GM23338 (cell line): ENCODE measurements at regions not wholly inside any gene's neighbourhood (a gene's known extent, or its start where the extent isn't known, plus 50 kb on each side); places are given as distances from the start of the nearest gene placed in this dataset.

Experiments
- ATAC-seq: fragments of 200-7000 bp; cut with Tn5 transposase; 3 replicates; pipeline ENCODE4 v1.9.1; 2020
- DNase-seq: peaks from one replicate; pipeline ENCODE4 v3.0.0-alpha.2; 2015; ENCODE audit warnings: low spot score
- H2AFZ ChIP-seq: fragments of 200-600 bp; sonication (generic); 2 replicates; pipeline ENCODE4 v1.8.0; 2016; ENCODE audit warnings: antibody characterized with exemption, mild to moderate bottlenecking, moderate library complexity
- H3F3A ChIP-seq: fragments of 200-600 bp; sonication (generic); replicated peaks from 2 replicates; pipeline ENCODE4 v1.8.0; 2017; ENCODE audit warnings: antibody characterized with exemption, mixed run types, low read depth
- H3K27ac ChIP-seq: fragments of 200-600 bp; sonication (generic); 2 replicates; pipeline ENCODE4 v1.6.1; 2016; ENCODE audit warnings: low read depth
- H3K27me3 ChIP-seq: fragments of 200-600 bp; sonication (generic); 2 replicates; pipeline ENCODE4 v1.8.0; 2016; ENCODE audit warnings: mild to moderate bottlenecking, mixed run types, moderate library complexity; ENCODE audit not compliant: insufficient read depth
- H3K36me3 ChIP-seq: fragments of 200-600 bp; sonication (generic); 2 replicates; pipeline ENCODE4 v1.8.0; 2016; ENCODE audit warnings: mild to moderate bottlenecking; ENCODE audit not compliant: insufficient read depth
- H3K4me1 ChIP-seq: fragments of 200-600 bp; sonication (generic); 2 replicates; pipeline ENCODE4 v1.8.0; 2016; ENCODE audit warnings: mild to moderate bottlenecking, moderate library complexity; ENCODE audit not compliant: insufficient read depth
- H3K4me2 ChIP-seq: fragments of 200-600 bp; sonication (generic); 2 replicates; pipeline ENCODE4 v1.7.1; 2017; ENCODE audit warnings: mixed run types
- H3K4me3 ChIP-seq: fragments of 200-600 bp; sonication (generic); 2 replicates; pipeline ENCODE4 v1.6.1; 2016; ENCODE audit warnings: mixed run types
- H3K79me2 ChIP-seq: fragments of 200-600 bp; sonication (generic); replicated peaks from 2 replicates; pipeline ENCODE4 v1.8.0; 2017; ENCODE audit warnings: mild to moderate bottlenecking; ENCODE audit not compliant: insufficient read depth
- H3K9me2 ChIP-seq: fragments of 200-600 bp; sonication (generic); 2 replicates; pipeline ENCODE4 v1.8.0; 2017; ENCODE audit not compliant: insufficient read depth
- H4K20me1 ChIP-seq: fragments of 200-600 bp; sonication (generic); replicated peaks from 2 replicates; pipeline ENCODE4 v1.8.0; 2017; ENCODE audit warnings: mild to moderate bottlenecking; ENCODE audit not compliant: insufficient read depth
- H3K27ac Mint-ChIP-seq: 2 replicates; pipeline ENCODE4 v1.8.0; 2020; ENCODE audit warnings: inconsistent platforms, mild to moderate bottlenecking, moderate library complexity, mixed read lengths
- H3K27me3 Mint-ChIP-seq: 3 replicates; pipeline ENCODE4 v1.8.0; 2022; ENCODE audit warnings: low read depth, mild to moderate bottlenecking, moderate library complexity, mixed read lengths, inconsistent platforms; ENCODE audit not compliant: insufficient read depth, poor library complexity
- H3K36me3 Mint-ChIP-seq: 3 replicates; pipeline ENCODE4 v1.8.0; 2021; ENCODE audit warnings: low read depth, mild to moderate bottlenecking, inconsistent platforms, moderate library complexity, mixed read lengths
- H3K4me1 Mint-ChIP-seq: 3 replicates; pipeline ENCODE4 v1.8.0; 2020; ENCODE audit warnings: mild to moderate bottlenecking, inconsistent platforms, mixed read lengths
- H3K4me3 Mint-ChIP-seq: 3 replicates; pipeline ENCODE4 v1.8.0; 2021; ENCODE audit warnings: moderate library complexity, mild to moderate bottlenecking, inconsistent platforms, mixed read lengths
- H3K9me3 Mint-ChIP-seq: 3 replicates; pipeline ENCODE4 v1.8.0; 2020; ENCODE audit warnings: moderate library complexity, mild to moderate bottlenecking, inconsistent platforms, mixed read lengths
- CREB1 ChIP-seq: fragments of 250-450 bp; sonication (Bioruptor Pico); IDR thresholded peaks from 2 replicates; pipeline ENCODE4 v1.5.0; 2020; ENCODE audit warnings: low read depth, mild to moderate bottlenecking, moderate library complexity
- ETS1 ChIP-seq: IDR thresholded peaks from 2 replicates; pipeline ENCODE4 v1.6.1; 2016; ENCODE audit warnings: antibody characterized with exemption
- EZH2 ChIP-seq: fragments of 200-600 bp; sonication (generic); IDR thresholded peaks from one replicate; pipeline ENCODE4 v1.8.0; 2017; ENCODE audit warnings: antibody characterized with exemption, mild to moderate bottlenecking, low read depth; ENCODE audit not compliant: unreplicated experiment
- EZH2phosphoT487 ChIP-seq: fragments of 200-600 bp; sonication (generic); IDR thresholded peaks from one replicate; pipeline ENCODE4 v1.8.1; 2018; ENCODE audit warnings: antibody characterized with exemption; ENCODE audit not compliant: unreplicated experiment
- NANOG ChIP-seq: IDR thresholded peaks from 2 replicates; pipeline ENCODE4 v1.6.1; 2016; ENCODE audit warnings: antibody characterized with exemption, borderline replicate concordance
- POLR2AphosphoS5 ChIP-seq: IDR thresholded peaks from 2 replicates; pipeline ENCODE4 v1.6.1; 2016; ENCODE audit warnings: antibody characterized with exemption, low read depth
- STAT1 ChIP-seq: IDR thresholded peaks from one replicate; pipeline ENCODE4 v1.6.1; 2016; ENCODE audit warnings: antibody characterized with exemption; ENCODE audit not compliant: unreplicated experiment
- ZNF114 ChIP-seq: fragments of 250-450 bp; sonication (Bioruptor Pico); IDR thresholded peaks from 2 replicates; pipeline ENCODE4 v1.5.0; 2020; ENCODE audit warnings: mild to moderate bottlenecking, moderate library complexity
- ZNF331 ChIP-seq: fragments of 250-450 bp; sonication (Bioruptor Pico); IDR thresholded peaks from 2 replicates; pipeline ENCODE4 v1.5.0; 2020; ENCODE audit warnings: low read depth, mild to moderate bottlenecking, moderate library complexity
- ZNF462 ChIP-seq: fragments of 250-450 bp; sonication (Bioruptor Pico); IDR thresholded peaks from 2 replicates; pipeline ENCODE4 v1.5.0; 2020; ENCODE audit warnings: mild to moderate bottlenecking, moderate library complexity

GRCh38 chr11:122598971-122599370 lies 56.6 kb upstream of the UBASH3B start (continued):
- TF ChIP-seq ZNF462 (CRISPR knock-in tag) (no peak), NANOG (no peak), ZNF114 (CRISPR knock-in tag) (no peak), CREB1 (CRISPR knock-in tag) (no peak), EZH2 (no peak)

- Mint-ChIP-seq H3K4me3 (no peak overlapping the region), H3K9me3 (no peaks in the 10 kb centered on the region), H3K4me1 (peaks cover 7% of the 10 kb centered on the region), H3K27me3 (peaks cover 4% of the 10 kb centered on the region), H3K36me3 (no peaks in the 10 kb centered on the region), H3K27ac (no peak overlapping the region)
- no peaks in the 10 kb centered on the region for H3K27me3 ChIP-seq
- no peak overlapping the region for H3K27ac ChIP-seq
- no peak overlapping the region for H3K4me2 ChIP-seq
- H3K36me3 ChIP-seq, result no peaks in the 10 kb centered on the region
- H2AFZ ChIP-seq, result no peak overlapping the region
- H3K4me3 ChIP-seq, result no peak overlapping the region
- no peaks in the 10 kb centered on the region for H3K4me1 ChIP-seq
- no peaks in the 10 kb centered on the region; the same call in 1 of the 2 replicates for H4K20me1 ChIP-seq
- no peaks in the 10 kb centered on the region for H3K79me2 ChIP-seq
- ATAC-seq (no peak), DNase-seq (no peak)
- H3F3A ChIP-seq, result no peaks in the 10 kb centered on the region
- H3K9me2 ChIP-seq, result no peaks in the 10 kb centered on the region
- TF ChIP-seq EZH2 (no peak), ZNF331 (CRISPR knock-in tag) (no peak), EZH2phosphoT487 (no peak), NANOG (no peak), ETS1 (no peak), STAT1 (no peak), POLR2AphosphoS5 (no peak), ZNF114 (CRISPR knock-in tag) (no peak), CREB1 (CRISPR knock-in tag) (no peak)
These were observed 58.0 kb upstream of the UBASH3B start for GRCh38 chr11:122597511-122597910.
